PC-3 (cell line): ENCODE measurements at regions not wholly inside any gene's neighbourhood (a gene's known extent, or its start where the extent isn't known, plus 50 kb on each side); places are given as distances from the start of the nearest gene placed in this dataset.

Experiments
- ATAC-seq: fragments of 200-7000 bp; cut with Tn5 transposase; 2 replicates; pipeline ENCODE4 v1.9.1; 2020; ENCODE audit warnings: mild to moderate bottlenecking, moderate library complexity
- BruUV-seq: library from RNA; stranded (reverse); fragments of 400-500 nt; replicated peaks from 2 replicates; lab custom pipeline; 2021; lab: Mats Ljungman, UMichigan
- CTCF ChIA-PET: fragments of 300-600 bp; sonication (Branson Sonifier 250); formaldehyde crosslinking; loops from one replicate; lab custom pipeline; 2022; ENCODE audit warnings: antibody characterized with exemption; lab: Charles Lee
- POLR2A ChIA-PET: fragments of 300-600 bp; sonication (Branson Sonifier 250); formaldehyde crosslinking; loops from one replicate; lab custom pipeline; 2022; ENCODE audit warnings: antibody characterized with exemption; ENCODE audit not compliant: unreplicated experiment; lab: Charles Lee
- DNase-seq: peaks from one replicate; pipeline ENCODE4 v3.0.0-alpha.2; 2015
- H2AFZ ChIP-seq: fragments of 300-600 bp; sonication (generic); 2 replicates; pipeline ENCODE4 v1.6.0; 2016; ENCODE audit warnings: antibody characterized with exemption, low read length
- H3F3A ChIP-seq: fragments of 300-600 bp; sonication (generic); one replicate; pipeline ENCODE4 v1.6.0; 2017; ENCODE audit warnings: antibody characterized with exemption, low read length, control low read depth, mild to moderate bottlenecking; ENCODE audit not compliant: unreplicated experiment
- H3K27ac ChIP-seq: fragments of 300-600 bp; sonication (generic); 2 replicates; pipeline ENCODE4 v1.5.1; 2016; ENCODE audit warnings: mild to moderate bottlenecking, low read length
- H3K27me3 ChIP-seq: fragments of 300-600 bp; sonication (generic); 2 replicates; pipeline ENCODE4 v1.6.1; 2016; ENCODE audit warnings: low read length, mixed read lengths
- H3K36me3 ChIP-seq: fragments of 300-600 bp; sonication (generic); 2 replicates; pipeline ENCODE4 v1.6.1; 2016; ENCODE audit warnings: low read depth, mixed run types, low read length, mixed read lengths
- H3K4me1 ChIP-seq: fragments of 300-600 bp; sonication (generic); 2 replicates; pipeline ENCODE4 v1.5.1; 2016; ENCODE audit warnings: low read length; ENCODE audit not compliant: insufficient read depth
- H3K4me2 ChIP-seq: fragments of 300-600 bp; sonication (generic); 2 replicates; pipeline ENCODE4 v1.6.0; 2016; ENCODE audit warnings: low read length
- H3K4me3 ChIP-seq: fragments of 300-600 bp; sonication (generic); 2 replicates; pipeline ENCODE4 v1.5.1; 2016; ENCODE audit warnings: mild to moderate bottlenecking, low read length, mixed read lengths
- H3K79me2 ChIP-seq: fragments of 300-600 bp; sonication (generic); 2 replicates; pipeline ENCODE4 v1.6.1; 2017; ENCODE audit warnings: low read length, mixed read lengths
- H3K9ac ChIP-seq: fragments of 300-600 bp; sonication (generic); 2 replicates; pipeline ENCODE4 v1.6.0; 2016; ENCODE audit warnings: mild to moderate bottlenecking, low read length
- H3K9me2 ChIP-seq: fragments of 300-600 bp; sonication (generic); replicated peaks from 2 replicates; pipeline ENCODE4 v1.6.1; 2016; ENCODE audit warnings: mixed run types, low read length, mixed read lengths
- H3K9me3 ChIP-seq: fragments of 300-600 bp; sonication (generic); 2 replicates; pipeline ENCODE4 v1.6.1; 2016; ENCODE audit warnings: low read length, mixed read lengths
- H4K20me1 ChIP-seq: fragments of 300-600 bp; sonication (generic); 2 replicates; pipeline ENCODE4 v1.6.1; 2016; ENCODE audit warnings: low read length, mixed read lengths
- CTCF ChIP-seq: fragments of 300-600 bp; sonication (generic); conservative IDR thresholded peaks from 2 replicates; pipeline ENCODE4 v1.5.1; 2017; ENCODE audit warnings: antibody characterized with exemption, low read depth, mild to moderate bottlenecking, low read length
- EZH2 ChIP-seq: fragments of 300-600 bp; sonication (generic); IDR thresholded peaks from one replicate; pipeline ENCODE4 v1.6.1; 2017; ENCODE audit warnings: antibody characterized with exemption, mild to moderate bottlenecking, low read length; ENCODE audit not compliant: unreplicated experiment
- EZH2phosphoT487 ChIP-seq: fragments of 300-600 bp; sonication (generic); IDR thresholded peaks from 2 replicates; pipeline ENCODE4 v1.6.1; 2018; ENCODE audit warnings: mild to moderate bottlenecking, antibody characterized with exemption, low read length, borderline replicate concordance
- intact Hi-C: fragments of 100-400 bp; cut with micrococcal nuclease; formaldehyde crosslinking; loops from 2 replicates; pipeline ENCODE4 v1.9.0; 2023

- ATAC-seq (no peak), DNase-seq (no peak)
- Histone ChIP-seq H3K79me2 (no peaks in the 10 kb centered on the region), H3K4me3 (no peak overlapping the region), H3K4me2 (no peak overlapping the region), H3K27ac (no peak overlapping the region), H3K9me3 (no peaks in the 10 kb centered on the region), H3K36me3 (no peaks in the 10 kb centered on the region), H3F3A (no peaks in the 10 kb centered on the region), H3K9ac (no peak overlapping the region), H2AFZ (no peak overlapping the region), H3K27me3 (peaks cover 15% of the 10 kb centered on the region), H3K9me2 (no peaks in the 10 kb centered on the region), H3K4me1 (no peaks in the 10 kb centered on the region), H4K20me1 (no peaks in the 10 kb centered on the region)
- intact Hi-C loops: no loop called here
- no peak for TF ChIP-seq EZH2phosphoT487
- no peak for TF ChIP-seq CTCF
- no peak for TF ChIP-seq EZH2
- BruUV-seq: no TSS peak
- ChIA-PET POLR2A (no interaction called here), CTCF (no interaction called here)
Measured at GRCh38 chr9:20048437-20048836, 259.6 kb upstream of the SLC24A2 start.

GRCh38 chr9:20044686-20045085 is 255.8 kb upstream of the SLC24A2 start:
- no TSS peak for BruUV-seq
- ATAC-seq: no peak

More at GRCh38 chr9:20044686-20045085, 255.8 kb upstream of the SLC24A2 start:
- ChIA-PET POLR2A (no interaction called here), CTCF (no interaction called here)
- Histone ChIP-seq H3K79me2 (no peaks in the 10 kb centered on the region), H3F3A (no peaks in the 10 kb centered on the region), H3K27me3 (no peaks in the 10 kb centered on the region), H3K9me2 (no peaks in the 10 kb centered on the region), H4K20me1 (no peaks in the 10 kb centered on the region), H3K4me3 (no peak overlapping the region), H3K27ac (no peak overlapping the region), H3K4me2 (no peak overlapping the region), H3K4me1 (no peaks in the 10 kb centered on the region), H3K36me3 (no peaks in the 10 kb centered on the region), H3K9ac (no peak overlapping the region), H3K9me3 (no peaks in the 10 kb centered on the region), H2AFZ (no peak overlapping the region)
- intact Hi-C loops: no loop called here
- TF ChIP-seq CTCF (no peak), EZH2phosphoT487 (no peak), EZH2 (no peak)
- peak; percentile 18 for DNase-seq
